ENCODE measurements at regions not wholly inside any gene's neighbourhood (a gene's known extent, or its start where the extent isn't known, plus 50 kb on each side); places are given as distances from the start of the nearest gene placed in this dataset.
"Not testable (repeated sequence)": the region's sequence is repeated elsewhere in the genome, so short reads cannot be mapped to it uniquely, and the experiment has no call there.

DNA sequence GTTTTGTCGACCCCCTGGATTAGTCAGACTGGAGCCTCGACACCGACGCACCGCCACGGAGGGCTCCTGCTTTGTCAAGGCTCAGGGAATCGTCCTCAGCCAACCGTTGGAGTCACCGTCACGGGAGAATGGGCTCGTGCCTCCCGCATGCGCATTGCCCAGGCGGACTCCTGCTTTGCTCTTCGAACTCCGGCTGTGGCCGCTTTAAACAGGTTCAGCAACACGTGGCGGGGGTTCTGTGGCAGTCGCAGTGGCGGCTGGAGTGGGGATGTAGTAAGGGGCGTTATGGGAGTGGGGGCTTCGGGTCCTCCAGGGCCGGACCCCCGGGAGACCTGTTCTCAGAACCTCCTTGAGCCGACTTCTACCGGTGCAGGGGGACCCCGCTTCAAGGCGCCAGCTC, 554.7 kb upstream of the ZNF337 start:
- H3K79me2 ChIP-seq (ENCODE audit: insufficient read depth, low read depth, low read length); H3K4me2 ChIP-seq (ENCODE audit: low read length); DNase-seq (ENCODE audit: low spot score); H2AFZ ChIP-seq (ENCODE audit: low read length); intact Hi-C loops (cut with micrococcal nuclease; ENCODE audit: unreplicated experiment); BruUV-seq (replicated peaks); H3K9me2 ChIP-seq (ENCODE audit: insufficient read depth, low read length); H3K36me3 ChIP-seq (ENCODE audit: insufficient read depth, low read length); CTCF ChIA-PET (ENCODE audit: unreplicated experiment); H3K27ac ChIP-seq (ENCODE audit: low read depth, low read length, poor library complexity, severe bottlenecking); H3K4me3 ChIP-seq (ENCODE audit: low read depth, low read length, poor library complexity, severe bottlenecking); POLR2A ChIA-PET; H3K9me3 ChIP-seq (ENCODE audit: low read length); H3K4me1 ChIP-seq (ENCODE audit: insufficient read depth, low read length, poor library complexity, severe bottlenecking); H4K20me1 ChIP-seq (ENCODE audit: insufficient read depth, low read length): not testable (repeated sequence)

- H2AFZ ChIP-seq (ENCODE audit: low read length); H3K79me2 ChIP-seq (ENCODE audit: insufficient read depth, low read depth, low read length); H3K27ac ChIP-seq (ENCODE audit: low read depth, low read length, poor library complexity, severe bottlenecking); BruUV-seq (replicated peaks); H3K9me3 ChIP-seq (ENCODE audit: low read length); CTCF ChIA-PET (ENCODE audit: unreplicated experiment); intact Hi-C loops (cut with micrococcal nuclease; ENCODE audit: unreplicated experiment); H3K9me2 ChIP-seq (ENCODE audit: insufficient read depth, low read length); H3K4me2 ChIP-seq (ENCODE audit: low read length); DNase-seq (ENCODE audit: low spot score); H3K4me3 ChIP-seq (ENCODE audit: low read depth, low read length, poor library complexity, severe bottlenecking); H3K4me1 ChIP-seq (ENCODE audit: insufficient read depth, low read length, poor library complexity, severe bottlenecking); H4K20me1 ChIP-seq (ENCODE audit: insufficient read depth, low read length); H3K36me3 ChIP-seq (ENCODE audit: insufficient read depth, low read length): not testable (repeated sequence)
- POLR2A ChIA-PET = interaction anchor here (0.6 to 0.7 kb wide), 2 partner anchors 119 to 1175 kb away, joined by 3 to 5 read pairs; no protein-coding TSS in a partner anchor
Measured at GRCh38 chr20:26250249-26251114, 553.8 kb upstream of the ZNF337 start.

- H4K20me1 ChIP-seq (ENCODE audit: insufficient read depth, low read length) = no peaks in the 10 kb centered on the region
- TF ChIP-seq CTCF (conservative IDR thresholded peaks at IDR 0.05; ENCODE audit: low read length) (no peak), EZH2phosphoT487 (IDR thresholded peaks at IDR 0.05; ENCODE audit: borderline replicate concordance, low read depth, low read length) (no peak)
- intact Hi-C loops (cut with micrococcal nuclease; ENCODE audit: unreplicated experiment) = no loop called here
- H3K9me3 ChIP-seq (ENCODE audit: low read length) = no peaks in the 10 kb centered on the region
- H2AFZ ChIP-seq (ENCODE audit: low read length) = no peak overlapping the region
- no peak overlapping the region for H3K27ac ChIP-seq (ENCODE audit: low read depth, low read length, poor library complexity, severe bottlenecking)
- BruUV-seq (replicated peaks) = no TSS peak
- no peaks in the 10 kb centered on the region for H3K9me2 ChIP-seq (ENCODE audit: insufficient read depth, low read length)
- H3K4me2 ChIP-seq (ENCODE audit: low read length) = no peak overlapping the region
- ChIA-PET CTCF (ENCODE audit: unreplicated experiment) (no interaction called here), POLR2A (no interaction called here)
- no peak for DNase-seq (ENCODE audit: low spot score)
- H3K79me2 ChIP-seq (ENCODE audit: insufficient read depth, low read depth, low read length) = no peaks in the 10 kb centered on the region
- no peaks in the 10 kb centered on the region for H3K4me1 ChIP-seq (ENCODE audit: insufficient read depth, low read length, poor library complexity, severe bottlenecking)
- H3K36me3 ChIP-seq (ENCODE audit: insufficient read depth, low read length) = no peaks in the 10 kb centered on the region
- no peak overlapping the region for H3K4me3 ChIP-seq (ENCODE audit: low read depth, low read length, poor library complexity, severe bottlenecking)
Measured at GRCh38 chr20:26243731-26244130, 547.1 kb upstream of the ZNF337 start.

GRCh38 chr20:26220609-26221008, 524.0 kb upstream of the ZNF337 start:
- H4K20me1 ChIP-seq (ENCODE audit: insufficient read depth, low read length); CTCF ChIA-PET (ENCODE audit: unreplicated experiment); intact Hi-C loops (cut with micrococcal nuclease; ENCODE audit: unreplicated experiment); BruUV-seq (replicated peaks); H3K4me2 ChIP-seq (ENCODE audit: low read length); H2AFZ ChIP-seq (ENCODE audit: low read length); H3K4me3 ChIP-seq (ENCODE audit: low read depth, low read length, poor library complexity, severe bottlenecking); H3K9me2 ChIP-seq (ENCODE audit: insufficient read depth, low read length); H3K36me3 ChIP-seq (ENCODE audit: insufficient read depth, low read length); H3K27ac ChIP-seq (ENCODE audit: low read depth, low read length, poor library complexity, severe bottlenecking); H3K4me1 ChIP-seq (ENCODE audit: insufficient read depth, low read length, poor library complexity, severe bottlenecking); H3K79me2 ChIP-seq (ENCODE audit: insufficient read depth, low read depth, low read length); DNase-seq (ENCODE audit: low spot score); H3K9me3 ChIP-seq (ENCODE audit: low read length); POLR2A ChIA-PET: not testable (repeated sequence)

DNA sequence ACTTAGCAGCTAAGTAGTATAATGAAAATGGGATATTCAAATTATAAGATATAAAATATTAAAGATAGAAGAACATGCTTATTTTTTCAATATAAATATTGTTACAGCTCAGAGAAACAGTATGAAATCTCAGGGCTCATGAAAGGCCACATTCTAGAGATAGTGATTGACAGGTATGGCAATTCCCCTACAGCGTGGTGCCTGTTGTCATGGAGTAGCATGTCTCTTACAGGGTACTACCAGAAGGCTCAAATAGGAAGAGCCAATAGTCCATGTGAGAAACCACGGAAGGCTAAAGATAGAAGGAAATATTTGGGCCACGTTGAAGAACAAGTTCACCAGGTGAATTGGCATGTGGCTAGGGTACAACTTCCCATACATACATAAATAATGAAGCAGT, 522.9 kb upstream of the ZNF337 start:
- H3K9me3 ChIP-seq (ENCODE audit: low read length); DNase-seq (ENCODE audit: low spot score); H3K79me2 ChIP-seq (ENCODE audit: insufficient read depth, low read depth, low read length); BruUV-seq (replicated peaks); H4K20me1 ChIP-seq (ENCODE audit: insufficient read depth, low read length); H3K36me3 ChIP-seq (ENCODE audit: insufficient read depth, low read length); intact Hi-C loops (cut with micrococcal nuclease; ENCODE audit: unreplicated experiment); H3K4me2 ChIP-seq (ENCODE audit: low read length); H3K4me3 ChIP-seq (ENCODE audit: low read depth, low read length, poor library complexity, severe bottlenecking); H3K27ac ChIP-seq (ENCODE audit: low read depth, low read length, poor library complexity, severe bottlenecking); H3K4me1 ChIP-seq (ENCODE audit: insufficient read depth, low read length, poor library complexity, severe bottlenecking); H3K9me2 ChIP-seq (ENCODE audit: insufficient read depth, low read length); CTCF ChIA-PET (ENCODE audit: unreplicated experiment); H2AFZ ChIP-seq (ENCODE audit: low read length): not testable (repeated sequence)
- POLR2A ChIA-PET = interaction anchor here (0.6 kb wide), 1 partner anchor 1098 kb away, joined by 3 read pairs; no protein-coding TSS in a partner anchor
